ENCODE measurements at regions not wholly inside any gene's neighbourhood (a gene's known extent, or its start where the extent isn't known, plus 50 kb on each side); places are given as distances from the start of the nearest gene placed in this dataset.

DNA sequence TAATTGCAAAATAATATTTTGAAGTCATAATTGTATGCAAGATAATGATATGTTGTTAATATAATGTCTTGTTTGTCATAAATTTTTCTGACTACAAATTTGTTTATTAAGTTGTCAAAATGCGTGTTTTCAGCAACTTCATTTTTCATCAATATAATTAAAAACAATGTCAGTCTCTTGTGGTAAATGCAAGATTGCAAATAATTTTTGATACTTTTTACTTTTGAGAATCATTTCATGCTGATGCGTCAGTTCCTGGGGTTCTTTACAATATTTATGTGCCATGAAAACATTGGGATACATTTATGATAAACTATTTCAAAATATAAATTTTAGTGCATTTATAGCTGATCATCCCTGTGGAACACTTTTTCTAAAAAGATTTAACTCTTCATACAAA lies 1504.8 kb downstream of the BRD1 start:
- TF ChIP-seq CTCF (IDR thresholded peaks at IDR 0.05; ENCODE audit: low read depth, low read length), result no peak
- H3K36me3 ChIP-seq, result no peaks in the 10 kb centered on the region
- H3K27me3 ChIP-seq, result no peaks in the 10 kb centered on the region
- H3K4me1 ChIP-seq (ENCODE audit: low read depth), result no peaks in the 10 kb centered on the region
- H3K27ac ChIP-seq, result no peak overlapping the region
- no peaks in the 10 kb centered on the region for H3K9me3 ChIP-seq (ENCODE audit: low read depth)
- no peak for DNase-seq (ENCODE audit: low read depth in 1 of 2, low spot score in 1 of 2)
- H3K4me3 ChIP-seq, result no peak overlapping the region

GRCh38 chr22:48321986-48322545 lies 1505.6 kb downstream of the BRD1 start:
- Histone ChIP-seq H3K27me3 (no peaks in the 10 kb centered on the region), H3K4me3 (no peak overlapping the region)
- TF ChIP-seq CTCF (IDR thresholded peaks at IDR 0.05; ENCODE audit: low read depth, low read length), result no peak

DNA sequence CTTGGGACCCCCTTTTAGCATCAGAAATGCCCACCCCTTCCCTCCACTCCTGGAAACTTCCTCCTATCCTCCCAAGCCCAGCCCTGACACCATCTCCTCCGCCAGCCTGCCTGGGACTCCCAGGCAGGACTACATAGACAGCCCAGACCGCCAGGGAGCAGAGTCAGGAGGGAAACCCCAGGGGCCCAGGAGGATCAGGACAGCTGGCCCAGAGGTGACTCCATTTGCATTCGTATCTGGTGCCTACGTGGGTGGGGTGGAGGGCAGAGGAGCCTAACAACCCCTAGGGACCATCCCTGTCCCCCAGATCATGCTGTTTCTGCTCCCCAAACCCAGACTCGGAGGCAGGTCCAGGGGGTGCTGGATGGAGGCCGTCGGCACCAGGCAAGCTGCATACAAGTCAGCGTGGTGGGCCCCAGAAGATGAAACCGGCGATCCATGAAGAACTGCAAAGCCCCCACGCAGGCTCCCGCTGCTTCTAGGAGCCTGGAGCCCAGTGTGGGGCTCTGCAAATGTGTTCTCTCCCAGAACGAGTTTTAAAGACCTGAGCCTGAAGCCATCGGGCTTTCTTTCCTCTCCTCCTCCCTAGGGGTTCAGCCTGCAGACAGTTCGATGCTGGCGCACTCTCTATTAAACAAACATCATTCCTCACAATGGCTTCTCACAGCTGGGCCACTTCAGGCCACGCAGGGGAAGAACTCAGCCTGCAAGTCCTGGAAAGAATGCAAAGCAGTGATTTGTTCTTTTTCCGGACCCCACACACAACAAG lies 1506.8 kb downstream of the BRD1 start:
- no peaks in the 10 kb centered on the region for H3K4me1 ChIP-seq (ENCODE audit: low read depth)
- TF ChIP-seq CTCF (IDR thresholded peaks at IDR 0.05; ENCODE audit: low read depth, low read length), result no peak
- H3K27ac ChIP-seq, result no peak overlapping the region
- no peaks in the 10 kb centered on the region for H3K9me3 ChIP-seq (ENCODE audit: low read depth)
- no peaks in the 10 kb centered on the region for H3K27me3 ChIP-seq
- no peak overlapping the region for H3K4me3 ChIP-seq
- H3K36me3 ChIP-seq, result no peaks in the 10 kb centered on the region
- no peak for DNase-seq (ENCODE audit: low read depth in 1 of 2, low spot score in 1 of 2)

More at GRCh38 chr22:48321986-48322545, 1505.6 kb downstream of the BRD1 start:
- Histone ChIP-seq H3K4me1 (ENCODE audit: low read depth) (no peaks in the 10 kb centered on the region), H3K36me3 (no peaks in the 10 kb centered on the region), H3K27ac (no peak overlapping the region), H3K9me3 (ENCODE audit: low read depth) (no peaks in the 10 kb centered on the region)
- no peak for DNase-seq (ENCODE audit: low read depth in 1 of 2, low spot score in 1 of 2)

DNA sequence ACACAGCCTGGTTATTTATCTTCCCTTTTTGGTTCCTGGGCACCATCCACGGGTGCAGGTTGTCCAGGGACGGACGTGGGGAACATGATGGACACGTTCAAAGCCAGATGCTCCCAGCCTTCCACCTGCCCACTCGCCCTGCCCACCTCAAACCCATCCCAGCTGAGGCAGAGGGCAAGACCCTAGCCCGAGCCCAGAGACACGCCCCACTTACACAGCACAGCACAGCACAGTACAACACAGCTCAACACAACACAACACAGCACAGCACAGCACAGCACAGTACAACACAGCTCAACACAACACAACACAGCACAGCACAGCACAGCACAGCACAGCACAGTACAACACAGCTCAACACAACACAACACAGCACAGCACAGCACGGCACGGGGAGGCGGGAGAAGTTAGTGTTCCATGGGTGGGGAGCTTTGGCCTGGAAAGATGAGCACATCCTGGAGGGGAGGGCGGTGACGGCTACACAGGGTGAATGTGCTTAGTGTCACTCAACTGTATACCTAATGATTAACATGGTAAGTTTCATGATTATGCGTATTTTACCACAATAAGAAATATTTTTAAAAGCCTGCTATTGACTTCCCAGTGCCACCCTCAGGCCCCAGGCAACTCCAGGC lies 1507.5 kb downstream of the BRD1 start:
- Histone ChIP-seq H3K4me3 (no peak overlapping the region), H3K9me3 (ENCODE audit: low read depth) (no peaks in the 10 kb centered on the region), H3K36me3 (no peaks in the 10 kb centered on the region), H3K4me1 (ENCODE audit: low read depth) (no peaks in the 10 kb centered on the region), H3K27ac (no peak overlapping the region), H3K27me3 (no peaks in the 10 kb centered on the region)
- no peak for DNase-seq (ENCODE audit: low read depth in 1 of 2, low spot score in 1 of 2)
- no peak for TF ChIP-seq CTCF (IDR thresholded peaks at IDR 0.05; ENCODE audit: low read depth, low read length)

DNA sequence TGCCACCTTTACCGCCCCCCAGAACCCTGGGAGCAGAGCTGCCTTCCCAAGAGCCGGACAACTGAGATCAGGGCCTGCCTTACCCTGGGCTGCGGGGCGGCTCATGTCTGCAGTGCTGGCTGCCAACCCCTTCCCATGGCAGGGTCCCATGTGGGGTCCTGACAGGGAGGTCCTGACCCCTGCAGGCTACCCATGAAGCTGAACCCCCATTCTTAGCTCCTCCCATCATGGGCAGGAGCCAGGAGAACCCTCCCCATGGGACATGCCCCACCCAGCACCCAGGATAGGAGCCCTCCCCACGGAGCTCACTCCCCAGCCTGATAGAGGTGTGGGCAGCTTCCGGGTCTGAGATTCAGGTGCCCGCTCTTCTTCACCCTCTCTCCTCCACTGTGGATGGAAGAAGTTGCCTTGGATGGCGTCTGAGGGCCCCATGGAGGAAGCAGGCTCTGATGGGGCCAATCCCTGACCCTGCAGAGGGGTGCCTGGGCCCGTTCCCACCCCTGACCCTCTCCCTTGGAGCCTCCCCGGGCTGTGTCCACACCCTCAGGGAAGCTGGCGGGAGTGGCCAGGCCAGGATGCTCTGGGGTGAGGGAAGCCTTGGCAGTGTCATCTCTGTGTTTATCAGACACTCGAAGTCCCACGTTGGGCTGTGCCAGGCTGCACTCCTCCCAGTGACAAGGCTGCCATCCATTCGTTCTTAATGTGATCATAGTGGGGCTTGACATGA lies 1508.2 kb downstream of the BRD1 start:
- no peak for TF ChIP-seq CTCF (IDR thresholded peaks at IDR 0.05; ENCODE audit: low read depth, low read length)
- Histone ChIP-seq H3K27ac (no peak overlapping the region), H3K27me3 (no peaks in the 10 kb centered on the region), H3K36me3 (no peaks in the 10 kb centered on the region), H3K4me1 (ENCODE audit: low read depth) (no peaks in the 10 kb centered on the region), H3K4me3 (no peak overlapping the region), H3K9me3 (ENCODE audit: low read depth) (no peaks in the 10 kb centered on the region)
- no peak for DNase-seq (ENCODE audit: low read depth in 1 of 2, low spot score in 1 of 2)
